ENCODE measurements at regions not wholly inside any gene's neighbourhood (a gene's known extent, or its start where the extent isn't known, plus 50 kb on each side); places are given as distances from the start of the nearest gene placed in this dataset.

GRCh38 chr5:2441495-2442180 lies 309.8 kb downstream of the IRX2 start:
- DNase-seq (ENCODE audit: low read depth): no peak

- DNase-seq (ENCODE audit: low read depth): no peak
These were observed 311.9 kb downstream of the IRX2 start for GRCh38 chr5:2439608-2440007.

- DNase-seq (ENCODE audit: low read depth): no peak
These were observed 318.4 kb downstream of the IRX2 start for GRCh38 chr5:2433086-2433485.

- DNase-seq (ENCODE audit: low read depth): no peak
These were observed 319.2 kb downstream of the IRX2 start for GRCh38 chr5:2432076-2432920.

GRCh38 chr5:2430606-2431005 lies 320.9 kb downstream of the IRX2 start:
- no peak for DNase-seq (ENCODE audit: low read depth)

- DNase-seq (ENCODE audit: low read depth): no peak
These were observed 323.5 kb downstream of the IRX2 start for GRCh38 chr5:2427983-2428382.

- DNase-seq (ENCODE audit: low read depth): no peak
These were observed 327.8 kb downstream of the IRX2 start for GRCh38 chr5:2423634-2424033.

DNA sequence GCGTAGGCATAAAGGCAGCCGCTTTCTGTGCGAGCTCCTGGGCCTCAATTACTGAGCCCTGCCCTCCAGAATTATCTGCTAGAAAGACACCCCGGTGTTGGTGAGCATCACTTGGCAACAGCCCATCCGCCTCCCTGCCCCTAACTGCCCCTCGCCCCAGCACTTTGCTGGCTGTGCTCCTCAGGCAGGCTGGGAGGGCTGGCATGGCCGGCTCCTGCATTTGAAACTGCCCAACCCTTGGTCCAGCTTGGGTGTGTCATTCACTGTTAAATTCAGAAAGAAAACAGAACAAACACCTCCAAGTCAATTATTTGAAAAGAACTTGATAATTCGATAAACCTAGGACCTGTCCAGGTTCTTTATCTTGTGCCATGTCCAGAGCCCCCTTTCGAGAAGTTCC lies 334.2 kb downstream of the IRX2 start:
- no peak for DNase-seq (ENCODE audit: low read depth)

DNA sequence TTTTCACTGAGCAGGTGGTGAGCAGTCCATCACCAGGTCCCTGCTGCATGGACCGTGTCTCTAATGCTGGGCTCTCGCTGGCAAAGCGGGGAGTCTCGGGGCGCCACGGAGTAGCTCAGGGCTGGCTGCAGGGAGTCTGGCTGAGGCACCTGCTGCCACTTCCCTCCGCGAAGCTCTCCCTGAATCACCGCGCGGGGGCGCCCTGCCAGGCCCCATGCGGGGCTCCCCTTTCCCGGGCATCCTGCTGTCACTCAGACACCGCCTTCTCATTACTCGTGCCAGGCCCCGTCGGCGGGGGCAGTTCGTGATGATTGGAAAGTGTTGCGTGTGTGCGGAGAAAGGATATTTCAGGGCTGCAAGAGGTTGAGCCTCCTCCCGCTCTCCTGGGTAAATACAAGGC lies 335.8 kb downstream of the IRX2 start:
- no peak for DNase-seq (ENCODE audit: low read depth)

GRCh38 chr5:2410451-2410850 lies 341.0 kb downstream of the IRX2 start:
- no peak for DNase-seq (ENCODE audit: low read depth)

- DNase-seq (ENCODE audit: low read depth): no peak
These were observed 348.2 kb downstream of the IRX2 start for GRCh38 chr5:2403296-2403695.

GRCh38 chr5:2399804-2400203 lies 351.7 kb downstream of the IRX2 start:
- no peak for DNase-seq (ENCODE audit: low read depth)

DNA sequence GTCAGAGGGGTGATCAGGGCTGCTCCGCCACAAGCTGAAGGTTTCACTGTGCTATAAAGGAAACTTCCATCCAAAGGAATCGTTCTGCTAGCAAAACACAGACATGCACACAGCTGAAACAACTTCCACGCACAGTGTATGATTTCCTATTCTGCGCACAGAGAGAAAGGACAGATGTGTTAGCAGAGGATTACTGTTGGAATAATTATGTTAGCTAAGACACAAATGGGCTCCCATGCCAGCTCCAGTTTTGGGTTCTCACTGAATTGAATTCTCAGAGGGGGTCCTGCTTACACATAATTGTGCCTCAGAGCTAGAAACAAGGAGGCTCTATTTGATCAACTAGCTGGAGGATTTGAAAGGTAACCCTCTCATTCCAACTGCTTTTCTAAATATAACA lies 352.4 kb downstream of the IRX2 start:
- DNase-seq (ENCODE audit: low read depth): no peak

DNA sequence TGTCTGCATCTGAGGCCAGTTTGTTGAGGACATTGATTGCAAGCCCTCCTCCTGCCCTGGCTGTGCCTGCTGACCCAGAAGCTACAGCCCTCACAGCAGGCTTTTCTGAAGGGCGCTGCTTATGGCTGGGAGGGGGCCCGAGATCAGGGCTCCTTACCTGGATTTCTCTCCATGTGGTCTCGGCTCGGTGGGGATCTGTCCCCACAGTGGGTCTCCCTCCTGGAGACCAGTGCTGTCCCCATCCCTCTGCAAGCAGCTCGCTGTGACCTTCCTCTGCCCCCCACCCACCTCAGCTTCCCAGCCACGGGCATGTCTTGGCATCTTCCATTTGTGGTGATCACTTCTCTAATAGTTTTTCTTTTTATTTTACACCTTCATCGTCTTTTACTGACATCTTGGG lies 357.9 kb downstream of the IRX2 start:
- DNase-seq (ENCODE audit: low read depth): no peak

GRCh38 chr5:2391566-2391965 lies 359.9 kb downstream of the IRX2 start:
- no peak for DNase-seq (ENCODE audit: low read depth)

GRCh38 chr5:2391021-2391420 lies 360.5 kb downstream of the IRX2 start:
- no peak for DNase-seq (ENCODE audit: low read depth)

DNA sequence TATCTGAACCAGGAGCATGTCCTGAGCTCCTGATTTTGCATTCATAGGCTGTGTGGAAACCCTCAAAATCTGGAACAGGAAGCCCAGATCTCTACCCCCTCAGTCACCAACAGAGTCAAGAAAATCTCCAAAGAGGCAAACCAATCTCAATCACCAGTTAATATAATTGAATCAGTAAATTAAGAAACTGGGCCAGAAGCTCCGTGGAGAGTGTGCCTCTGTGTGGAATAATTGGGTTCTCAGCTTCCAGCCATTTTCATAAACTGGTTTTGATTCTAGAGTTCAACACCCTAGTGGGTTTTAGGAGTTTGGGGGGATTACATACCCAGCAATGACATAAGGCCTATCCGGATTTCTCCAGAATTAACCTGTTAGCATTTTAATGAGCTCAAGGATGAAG lies 362.9 kb downstream of the IRX2 start:
- DNase-seq (ENCODE audit: low read depth): no peak

DNA sequence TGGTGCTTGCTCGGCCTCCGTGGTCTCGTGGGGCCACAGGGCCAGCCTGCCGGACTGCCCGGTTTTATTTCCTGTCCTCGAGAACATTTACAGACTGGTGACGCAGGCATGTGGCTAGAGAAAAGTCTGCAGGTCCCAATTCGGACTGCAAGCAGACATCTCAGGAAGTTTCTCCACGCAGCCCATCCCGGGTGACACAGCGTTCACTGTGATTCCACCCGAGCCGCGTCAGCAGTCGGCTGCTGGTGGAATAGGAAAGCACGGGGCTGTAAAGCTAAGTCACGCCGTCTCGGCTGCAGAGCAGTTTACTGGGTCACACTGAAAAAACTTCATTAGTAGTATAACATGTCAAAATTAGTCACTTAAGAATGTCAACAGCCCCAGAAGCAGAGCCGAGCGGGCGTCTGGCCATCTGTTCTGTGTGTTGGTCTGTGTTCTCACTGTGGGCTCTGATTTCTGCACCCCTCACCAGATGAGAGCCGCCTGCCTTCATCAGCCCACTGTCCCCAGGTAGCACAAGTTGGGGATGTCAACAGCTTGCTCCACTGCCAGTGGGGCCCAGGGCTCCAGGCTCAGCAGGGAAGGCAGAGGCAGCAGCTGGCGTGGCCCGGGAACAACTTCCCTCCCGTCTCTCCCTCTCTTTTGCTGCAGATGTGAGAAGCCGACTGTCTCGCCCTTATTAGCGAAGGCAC lies 363.7 kb downstream of the IRX2 start:
- no peak for DNase-seq (ENCODE audit: low read depth)

DNA sequence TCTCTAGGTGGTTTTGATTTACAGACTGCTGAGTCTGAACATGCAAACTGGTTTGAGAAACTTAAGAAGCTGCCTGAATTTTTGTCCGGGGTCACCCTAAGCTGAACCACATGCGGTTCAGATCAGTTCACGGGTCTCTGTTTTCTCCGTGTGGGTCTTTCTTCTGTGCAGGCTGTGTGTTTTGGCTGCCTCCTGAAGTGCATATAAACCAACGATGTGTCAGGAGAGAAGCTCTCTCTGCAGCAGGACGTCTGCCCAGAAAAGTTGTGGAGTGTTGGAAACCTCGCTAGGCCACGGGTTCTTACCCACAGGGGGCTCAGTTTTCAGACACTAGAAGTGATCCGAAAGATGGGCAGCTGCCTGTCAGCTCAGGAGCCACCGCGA lies 364.2 kb downstream of the IRX2 start:
- DNase-seq (ENCODE audit: low read depth): no peak

- no peak for DNase-seq (ENCODE audit: low read depth)
These were observed 365.7 kb downstream of the IRX2 start for GRCh38 chr5:2385818-2386217.

DNA sequence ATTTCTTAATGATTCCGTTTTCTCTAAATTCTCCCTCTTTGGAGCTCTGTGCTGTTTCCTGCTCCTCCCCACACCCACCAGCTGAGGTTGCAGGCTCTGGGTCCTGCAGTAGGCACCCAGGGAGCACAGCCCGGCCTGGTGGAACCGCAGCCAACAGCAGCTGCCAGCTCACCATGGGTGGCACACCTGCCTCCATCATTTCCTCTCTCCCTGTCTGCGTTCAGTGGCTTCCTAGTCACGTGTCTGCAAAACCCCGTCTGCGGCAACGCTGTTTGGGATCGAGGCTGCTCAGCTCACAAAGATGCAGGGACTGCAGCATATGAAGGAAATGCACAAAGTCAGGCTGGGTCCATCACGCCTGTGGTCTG lies 367.8 kb downstream of the IRX2 start:
- no peak for DNase-seq (ENCODE audit: low read depth)

DNA sequence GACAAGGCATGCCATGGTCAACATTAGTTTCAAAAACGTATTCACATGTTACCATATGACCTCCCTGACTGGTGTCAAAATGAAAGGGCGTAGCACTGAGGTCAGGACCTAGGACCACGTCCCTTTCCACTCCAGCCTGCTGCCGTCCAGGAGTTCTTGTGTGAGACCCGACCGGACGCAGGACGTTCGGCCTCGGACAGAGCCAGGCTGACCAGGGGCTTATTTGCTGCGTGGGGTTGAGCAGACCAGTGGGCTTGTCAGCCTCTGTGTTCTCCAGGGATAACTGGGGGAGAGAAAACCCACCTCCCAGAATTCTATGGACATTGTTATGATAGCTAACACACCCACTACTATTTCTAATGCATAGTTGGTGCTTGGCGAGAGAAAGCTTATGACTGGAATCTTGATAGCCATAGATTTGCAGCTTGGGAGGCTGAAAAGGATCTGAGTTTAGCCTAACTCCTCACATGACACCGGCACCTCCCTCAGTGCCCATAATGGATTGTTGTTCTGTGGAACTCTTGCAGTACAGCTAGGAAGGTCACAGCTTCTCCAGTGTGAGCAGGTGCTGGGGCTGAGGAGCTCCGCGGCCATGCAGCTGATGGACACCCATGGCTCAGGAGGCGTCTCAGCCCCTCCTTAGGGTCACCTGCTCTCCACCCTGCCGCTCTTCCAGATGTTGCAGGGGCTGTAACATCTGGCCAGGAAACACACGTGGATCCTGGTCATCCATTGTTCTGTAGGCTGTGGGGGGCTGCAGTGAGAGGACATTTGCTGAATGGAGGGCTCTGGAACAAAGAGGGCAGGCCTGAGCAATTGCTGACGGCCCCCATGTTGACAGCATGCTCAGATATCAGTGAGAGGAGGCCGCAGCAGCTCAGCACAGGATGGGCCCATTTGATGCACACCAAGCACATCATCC lies 368.4 kb downstream of the IRX2 start:
- no peak for DNase-seq (ENCODE audit: low read depth)

Measured in amniotic epithelial cell (primary cell).